Activated CD8-positive, alpha-beta memory T cell treated with anti-CD3 and anti-CD28 coated beads, Interleukin-2, amount 50 U/mL, for 1 hour (primary cell): ENCODE measurements at regions not wholly inside any gene's neighbourhood (a gene's known extent, or its start where the extent isn't known, plus 50 kb on each side); places are given as distances from the start of the nearest gene placed in this dataset.

Experiments
- DNase-seq: peaks from one replicate; pipeline ENCODE4 v3.0.0-alpha.2; 2020; ENCODE audit errors: extremely low read depth

DNA sequence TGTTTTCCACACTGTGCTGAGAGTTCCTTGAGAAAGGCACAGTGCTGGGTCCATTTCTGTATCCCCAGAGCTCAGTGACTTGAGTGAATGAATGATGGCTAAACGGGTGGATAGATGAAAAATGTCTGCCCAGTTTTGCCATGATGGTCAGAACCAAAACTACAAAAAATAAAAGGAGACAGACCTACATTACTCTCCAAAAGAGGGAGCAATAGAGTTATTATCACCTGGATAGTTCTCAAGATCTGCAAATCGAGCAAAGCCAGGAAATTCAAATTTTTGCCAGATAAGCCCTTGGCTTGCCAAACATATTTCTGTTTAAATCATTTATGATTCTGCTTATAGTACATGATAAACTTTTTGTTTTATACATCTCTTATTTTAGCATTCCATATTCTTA lies 214.2 kb upstream of the ZNF462 start:
- no peak for DNase-seq

DNA sequence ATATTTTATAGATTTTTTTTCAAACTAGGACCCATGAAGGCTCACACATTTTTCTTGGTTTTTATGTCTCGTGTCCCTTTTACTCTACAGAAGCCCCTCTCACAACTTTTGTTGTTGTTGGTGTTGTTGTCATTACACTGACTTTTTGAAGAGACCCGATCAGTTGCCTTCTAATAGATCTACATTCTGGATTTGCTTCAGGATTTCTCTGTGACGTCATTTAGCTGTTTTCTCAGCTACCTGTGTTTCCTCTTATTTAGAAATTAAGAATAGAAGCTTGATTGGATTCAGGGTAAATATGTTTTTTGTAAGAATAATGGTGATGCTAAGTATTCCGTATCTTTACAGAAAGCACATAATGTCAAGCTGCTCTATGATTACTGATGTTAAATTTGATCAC lies 213.3 kb upstream of the ZNF462 start:
- no peak for DNase-seq

- no peak for DNase-seq
Measured at GRCh38 chr9:106653213-106653612, 209.8 kb upstream of the ZNF462 start.

DNA sequence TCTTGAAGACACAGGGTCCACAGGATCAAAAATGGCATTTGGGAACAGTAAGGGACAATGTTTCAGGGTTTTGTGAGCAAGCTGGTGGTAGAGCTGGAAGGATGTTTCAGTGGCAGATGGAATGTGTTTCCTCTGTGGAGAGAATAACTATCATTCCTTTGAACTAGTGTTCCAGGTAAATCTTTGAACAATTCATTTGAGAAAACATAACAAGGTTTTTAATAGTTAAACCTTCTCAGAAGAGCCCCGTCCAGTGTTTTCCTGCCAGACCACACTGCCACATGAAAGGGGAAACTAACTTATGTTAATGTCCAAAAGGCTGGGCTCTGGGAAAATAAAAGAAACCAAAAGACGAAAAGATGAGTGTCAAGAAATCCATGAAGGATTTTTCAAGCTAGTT lies 207.0 kb upstream of the ZNF462 start:
- DNase-seq: no peak

DNA sequence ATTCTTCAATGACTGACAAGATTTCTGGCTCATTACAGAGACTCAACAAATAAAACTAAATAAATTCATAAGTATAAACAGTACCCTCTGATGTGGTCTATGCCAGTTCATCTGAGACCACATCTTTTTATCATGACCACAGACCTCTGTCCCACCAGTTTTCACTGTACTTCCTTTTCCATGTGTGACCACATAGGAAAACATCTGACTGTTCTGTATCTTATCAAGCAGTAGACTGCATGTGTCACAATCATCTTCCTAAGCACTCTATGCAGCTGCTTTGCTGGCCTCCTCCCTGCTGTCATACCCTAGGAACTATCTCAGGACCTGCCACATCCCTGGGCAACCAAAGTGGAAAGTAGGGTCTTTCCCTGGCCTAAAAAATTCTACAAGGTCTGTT lies 205.0 kb upstream of the ZNF462 start:
- no peak for DNase-seq

DNA sequence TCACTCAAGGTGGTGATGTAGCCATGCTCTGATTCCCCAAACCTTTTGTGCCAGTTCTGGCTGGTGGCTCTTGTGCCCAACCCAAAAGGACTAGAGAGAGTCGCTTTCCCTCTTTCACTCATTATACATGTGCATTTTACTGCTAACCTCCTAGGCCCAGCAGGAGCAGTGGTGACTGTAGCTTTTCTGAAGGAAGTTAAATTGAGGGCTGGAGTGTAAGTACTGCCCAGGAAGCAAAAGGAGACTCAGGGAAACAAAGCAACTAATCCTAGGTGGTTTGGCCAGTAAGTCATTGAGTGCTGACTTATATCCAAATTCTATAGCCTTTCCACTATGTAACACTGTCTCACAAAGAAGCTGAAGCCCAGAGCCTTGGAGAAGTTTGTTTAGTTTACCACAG lies 194.4 kb upstream of the ZNF462 start:
- no peak for DNase-seq

GRCh38 chr9:106669835-106670234 lies 193.1 kb upstream of the ZNF462 start:
- no peak for DNase-seq

DNA sequence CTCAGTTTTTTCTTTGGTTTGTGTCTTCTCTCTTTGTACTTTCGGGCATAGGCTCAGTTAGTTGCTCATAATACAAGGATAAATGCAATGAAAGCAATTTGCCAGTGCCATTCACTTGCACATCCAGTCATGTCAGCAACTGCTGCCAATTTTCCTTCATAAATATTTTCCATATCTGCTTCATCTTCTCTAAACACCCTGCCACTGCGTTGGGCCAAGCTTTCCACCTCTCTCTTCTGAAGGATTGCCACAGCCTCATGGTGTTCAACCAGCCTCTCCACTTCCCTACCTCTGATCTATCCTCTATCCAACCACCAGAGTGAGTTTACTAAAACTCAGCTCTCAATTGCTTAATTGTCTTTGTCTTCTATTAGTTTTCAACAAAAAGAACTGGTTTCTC lies 192.5 kb upstream of the ZNF462 start:
- no peak for DNase-seq

DNA sequence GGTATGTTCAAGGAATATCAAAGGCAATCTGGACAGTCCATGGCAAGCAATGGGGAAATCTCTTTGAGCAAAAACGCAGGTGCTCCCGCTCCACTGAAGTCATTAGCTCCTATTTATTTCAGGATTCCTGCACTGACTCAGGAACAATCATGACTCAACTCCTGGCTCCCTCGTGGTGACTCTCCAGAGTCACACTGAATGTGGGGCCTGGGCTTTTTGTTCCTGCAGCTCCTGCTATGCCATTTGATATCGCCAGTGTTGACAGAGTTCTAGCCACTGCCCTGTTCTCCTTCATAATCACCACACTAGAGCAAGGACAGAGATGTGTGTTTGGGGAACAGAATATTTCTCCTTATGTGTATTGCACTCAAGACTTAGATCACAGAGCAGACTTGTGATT lies 187.2 kb upstream of the ZNF462 start:
- DNase-seq: no peak

DNA sequence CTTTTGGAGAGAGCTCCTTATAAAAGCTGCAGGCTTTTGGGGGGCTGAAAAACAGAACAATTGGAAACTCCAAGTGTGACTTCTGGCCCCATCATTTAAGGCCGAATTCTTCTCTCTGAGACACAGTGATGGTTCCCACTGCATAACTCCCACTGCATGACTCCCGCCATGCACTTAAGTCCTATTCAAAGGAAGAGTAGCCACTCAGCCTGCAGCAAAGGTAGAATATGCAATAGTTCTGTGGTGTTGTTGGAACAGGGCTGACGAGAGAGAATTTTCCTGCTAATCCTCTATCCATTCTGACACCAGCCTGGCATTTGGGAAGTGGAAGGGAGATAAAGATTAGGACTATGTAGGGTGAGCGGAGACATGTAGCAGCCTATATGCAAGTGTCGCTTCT lies 185.6 kb upstream of the ZNF462 start:
- DNase-seq: no peak

DNA sequence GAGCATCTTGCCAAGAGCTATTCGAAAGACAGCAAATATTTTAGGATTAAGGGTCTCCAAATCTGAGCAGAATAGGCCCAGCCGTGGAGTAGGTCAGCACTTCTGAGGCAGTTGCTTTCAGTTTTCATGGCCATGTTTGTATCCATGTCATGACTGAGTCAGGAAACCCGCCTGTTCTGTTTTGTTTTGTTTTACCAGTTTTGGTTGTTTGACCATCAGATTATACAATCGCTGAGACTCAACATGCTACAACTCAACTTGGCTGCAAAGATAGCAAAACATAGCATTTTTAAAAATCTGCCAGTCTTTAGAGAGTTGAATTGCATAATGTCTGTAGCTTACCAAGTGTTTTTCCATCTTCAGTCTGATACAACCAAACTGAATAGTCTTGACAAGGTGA lies 185.1 kb upstream of the ZNF462 start:
- DNase-seq: no peak

DNA sequence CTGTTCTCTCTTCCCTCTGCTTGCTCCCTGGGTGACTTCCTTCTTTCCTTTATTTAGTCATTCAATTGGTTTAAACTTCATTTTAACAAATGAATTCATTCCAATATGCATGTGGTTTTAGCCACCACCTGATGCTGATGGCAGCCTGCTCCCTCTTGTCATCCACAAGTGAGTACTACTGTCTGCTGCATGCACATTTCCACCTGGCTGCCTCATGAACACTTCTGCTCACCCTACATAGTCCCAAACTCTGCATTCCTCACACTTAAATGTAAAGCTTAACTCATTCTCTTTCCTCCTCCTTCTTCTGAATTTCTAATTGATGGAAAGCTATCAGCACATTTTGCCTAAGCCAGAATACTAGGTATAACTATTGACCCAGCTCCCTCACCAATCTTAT lies 184.7 kb upstream of the ZNF462 start:
- DNase-seq: no peak

DNA sequence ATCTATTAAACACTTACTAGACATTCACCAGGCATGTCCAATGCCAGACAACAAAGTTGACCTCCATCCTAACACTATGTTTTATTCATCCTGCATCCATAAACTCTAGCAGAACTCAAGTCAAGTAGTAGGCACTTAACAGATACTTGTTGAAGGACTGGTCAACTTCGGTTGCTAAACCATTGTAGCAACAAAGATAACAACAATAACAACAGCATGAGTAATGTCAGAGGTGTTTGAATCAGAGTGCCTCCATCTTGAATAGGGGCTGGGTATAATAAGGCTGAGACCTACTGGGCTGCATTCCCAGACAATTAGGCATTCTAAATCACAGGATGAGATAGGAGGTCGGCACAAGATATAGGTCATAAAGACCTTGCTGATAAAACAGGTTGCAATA lies 180.5 kb upstream of the ZNF462 start:
- DNase-seq: no peak

DNA sequence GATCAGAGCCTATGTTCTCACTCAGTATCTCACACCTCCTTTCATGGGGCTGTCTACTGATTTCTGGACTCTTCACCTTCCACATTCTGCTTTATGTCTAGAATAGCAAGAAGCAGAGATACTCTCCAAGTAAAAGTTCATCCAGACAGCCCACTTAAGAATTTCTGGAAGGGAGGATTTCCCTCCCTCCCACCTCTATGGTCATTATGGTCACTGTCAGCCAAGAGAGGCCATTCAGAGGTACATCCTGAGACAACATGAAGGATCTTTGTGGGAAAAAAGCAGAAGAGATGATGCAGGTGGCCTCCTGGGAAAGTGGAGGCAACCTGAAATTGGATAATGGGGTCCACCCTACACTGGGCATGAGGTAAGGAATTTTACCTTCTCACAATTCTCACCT lies 179.5 kb upstream of the ZNF462 start:
- no peak for DNase-seq

DNA sequence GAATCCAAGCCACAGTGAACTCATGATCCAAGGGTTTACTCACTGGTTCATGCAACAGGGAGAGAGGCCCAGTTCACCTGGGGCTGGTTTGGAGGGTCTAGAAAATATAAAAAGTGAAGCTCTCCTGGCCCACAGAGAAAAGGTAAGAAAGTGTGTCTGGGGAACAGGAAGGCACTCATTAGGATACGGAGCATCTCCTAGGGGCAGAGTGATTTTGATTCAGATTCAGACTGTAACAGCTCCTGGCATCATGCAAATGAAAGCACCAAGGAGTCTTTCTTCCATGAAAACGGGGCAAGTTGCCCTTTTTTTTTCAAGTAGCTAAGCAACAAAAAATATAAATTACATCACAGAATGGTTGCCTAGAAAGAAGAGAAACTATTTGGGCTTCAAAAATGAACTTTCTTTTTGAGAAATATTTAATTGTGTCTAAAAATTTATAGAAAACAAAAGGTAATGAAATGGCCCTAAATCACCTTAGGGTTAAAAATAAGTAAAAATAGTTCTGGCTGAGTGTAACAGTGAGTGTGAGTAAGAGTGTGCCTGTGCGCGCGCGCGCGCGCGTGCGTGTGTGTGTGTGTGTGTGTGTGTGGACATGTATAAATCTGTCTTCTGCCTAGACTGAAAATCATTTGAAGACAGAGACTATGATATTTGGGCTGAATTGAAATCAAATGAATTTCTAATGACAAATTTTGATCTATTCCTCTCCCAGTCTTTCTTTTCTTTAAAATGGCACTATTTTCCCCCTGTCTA lies 177.8 kb upstream of the ZNF462 start:
- no peak for DNase-seq

DNA sequence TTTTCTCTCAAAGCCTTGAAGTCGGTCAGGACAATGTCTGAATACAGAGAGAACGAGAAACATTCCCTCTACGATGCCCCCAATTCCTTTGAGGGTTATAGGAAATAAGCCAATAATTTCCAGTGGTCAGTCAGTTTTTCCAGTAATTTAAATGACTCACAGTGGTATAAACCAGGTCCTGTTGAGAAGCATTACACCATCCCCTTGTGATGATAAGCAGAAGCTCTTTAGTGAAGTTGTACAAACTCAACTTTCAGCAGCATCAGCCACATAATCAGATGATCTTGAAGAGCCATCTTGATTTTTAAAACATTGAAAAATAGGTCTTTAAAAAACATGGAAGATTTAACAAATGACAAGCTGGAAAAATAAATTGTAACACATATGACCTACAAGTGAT lies 173.9 kb upstream of the ZNF462 start:
- no peak for DNase-seq

GRCh38 chr9:106691627-106692026 lies 171.3 kb upstream of the ZNF462 start:
- DNase-seq: no peak

DNA sequence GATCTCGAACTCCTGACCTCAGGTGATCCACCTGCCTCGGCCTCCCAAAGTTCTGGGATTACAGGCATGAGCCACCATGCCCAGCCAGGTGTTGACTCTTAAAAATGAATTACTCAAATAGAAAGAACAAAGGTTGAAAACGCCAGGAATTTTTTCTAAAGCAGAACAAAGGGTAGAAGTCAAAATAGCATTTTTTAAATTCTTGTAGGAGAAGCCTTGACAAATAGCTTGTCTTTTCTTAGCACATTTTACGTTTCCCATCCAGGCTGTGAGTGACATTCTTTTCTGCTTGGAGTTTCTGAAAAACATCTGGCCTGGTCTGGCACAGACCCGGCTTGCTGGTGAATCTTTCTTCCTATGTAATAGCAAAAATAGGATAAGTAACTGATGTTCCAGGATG lies 169.4 kb upstream of the ZNF462 start:
- no peak for DNase-seq

DNA sequence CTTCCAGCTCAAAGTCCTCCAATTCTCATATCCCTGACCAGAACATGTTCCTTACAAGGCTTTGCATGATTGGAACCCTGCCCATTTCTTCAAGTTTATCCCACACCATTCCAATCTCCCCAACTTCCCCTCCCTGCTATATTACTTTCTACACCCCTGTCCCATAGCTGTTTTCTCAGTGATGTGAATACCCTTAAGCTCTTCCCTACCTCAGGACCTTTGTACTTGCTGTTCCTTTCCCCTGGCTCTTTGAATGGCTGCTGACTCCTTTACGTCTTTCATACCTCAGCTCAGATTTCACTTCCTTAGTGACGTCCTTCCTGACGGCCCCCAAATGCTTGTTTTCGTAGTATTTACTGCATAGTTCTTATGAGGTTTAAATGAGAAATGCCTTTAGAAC lies 166.2 kb upstream of the ZNF462 start:
- no peak for DNase-seq

- no peak for DNase-seq
Measured at GRCh38 chr9:106697390-106697749, 165.6 kb upstream of the ZNF462 start.

DNA sequence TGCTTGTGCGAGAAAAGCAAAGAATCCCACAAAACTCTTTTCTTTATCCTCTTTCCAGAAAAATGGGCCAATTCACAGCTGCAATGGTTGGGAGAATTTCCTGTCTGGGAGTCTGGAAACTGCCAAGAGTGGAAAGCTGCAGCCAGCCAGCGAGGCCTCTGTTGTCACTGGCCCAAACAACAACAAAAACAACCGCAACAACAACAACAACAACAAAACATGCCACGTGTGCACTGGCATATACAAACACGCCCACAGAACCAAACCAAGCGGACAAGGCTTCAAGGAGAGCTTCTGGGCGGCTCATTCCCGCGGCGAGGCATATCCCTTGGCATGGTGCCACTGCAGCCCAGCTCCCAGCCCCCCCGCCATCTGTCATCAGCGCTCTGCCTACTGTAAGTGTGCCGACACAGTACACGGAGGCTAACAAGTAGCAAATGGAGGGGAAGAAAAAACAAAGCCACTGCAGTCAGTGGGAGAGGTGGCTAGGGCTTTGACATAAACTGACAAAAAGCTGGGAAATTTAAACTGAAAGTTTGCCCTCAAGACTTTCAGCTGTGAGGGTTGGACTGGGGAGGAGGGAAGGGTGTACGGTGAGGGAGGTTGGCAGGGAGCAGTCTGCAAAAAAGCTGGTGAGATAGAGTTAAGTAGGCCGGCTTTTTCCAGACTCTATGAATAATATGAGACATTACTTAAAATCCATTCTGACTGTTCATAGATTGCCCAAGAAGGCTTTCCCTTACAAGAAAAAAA lies 165.0 kb upstream of the ZNF462 start:
- DNase-seq: no peak

DNA sequence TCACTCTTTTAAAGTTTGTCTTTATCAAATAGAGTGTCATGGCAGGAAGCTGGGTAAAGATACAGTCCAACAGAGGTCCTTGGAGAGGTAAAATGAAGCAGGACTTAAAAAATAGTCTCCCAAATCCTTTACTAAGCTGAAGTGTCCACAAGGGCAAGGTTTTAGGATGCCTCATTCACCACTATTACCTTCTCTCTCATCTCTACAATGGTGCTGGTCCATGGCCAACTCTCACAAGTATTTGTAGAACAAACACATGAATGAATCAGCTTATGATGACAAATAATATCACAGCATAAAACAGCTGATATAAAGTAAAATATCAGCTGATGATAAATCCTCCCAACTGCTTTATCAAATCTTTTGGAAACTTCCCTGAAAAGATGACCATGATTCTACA lies 162.3 kb upstream of the ZNF462 start:
- DNase-seq: no peak

- no peak for DNase-seq
Measured at GRCh38 chr9:106701611-106702010, 161.4 kb upstream of the ZNF462 start.
